GM23338 (cell line): ENCODE measurements at regions not wholly inside any gene's neighbourhood (a gene's known extent, or its start where the extent isn't known, plus 50 kb on each side); places are given as distances from the start of the nearest gene placed in this dataset.

Experiments used
- ATAC-seq: fragments of 200-7000 bp; cut with Tn5 transposase; 3 replicates; pipeline ENCODE4 v1.9.1; 2020
- DNase-seq: peaks from one replicate; pipeline ENCODE4 v3.0.0-alpha.2; 2015; ENCODE audit warnings: low spot score
- H2AFZ ChIP-seq: fragments of 200-600 bp; sonication (generic); 2 replicates; pipeline ENCODE4 v1.8.0; 2016; ENCODE audit warnings: antibody characterized with exemption, mild to moderate bottlenecking, moderate library complexity
- H3F3A ChIP-seq: fragments of 200-600 bp; sonication (generic); replicated peaks from 2 replicates; pipeline ENCODE4 v1.8.0; 2017; ENCODE audit warnings: antibody characterized with exemption, mixed run types, low read depth
- H3K27ac ChIP-seq: fragments of 200-600 bp; sonication (generic); 2 replicates; pipeline ENCODE4 v1.6.1; 2016; ENCODE audit warnings: low read depth
- H3K27me3 ChIP-seq: fragments of 200-600 bp; sonication (generic); 2 replicates; pipeline ENCODE4 v1.8.0; 2016; ENCODE audit warnings: mild to moderate bottlenecking, mixed run types, moderate library complexity; ENCODE audit not compliant: insufficient read depth
- H3K36me3 ChIP-seq: fragments of 200-600 bp; sonication (generic); 2 replicates; pipeline ENCODE4 v1.8.0; 2016; ENCODE audit warnings: mild to moderate bottlenecking; ENCODE audit not compliant: insufficient read depth
- H3K4me1 ChIP-seq: fragments of 200-600 bp; sonication (generic); 2 replicates; pipeline ENCODE4 v1.8.0; 2016; ENCODE audit warnings: mild to moderate bottlenecking, moderate library complexity; ENCODE audit not compliant: insufficient read depth
- H3K4me2 ChIP-seq: fragments of 200-600 bp; sonication (generic); 2 replicates; pipeline ENCODE4 v1.7.1; 2017; ENCODE audit warnings: mixed run types
- H3K4me3 ChIP-seq: fragments of 200-600 bp; sonication (generic); 2 replicates; pipeline ENCODE4 v1.6.1; 2016; ENCODE audit warnings: mixed run types
- H3K79me2 ChIP-seq: fragments of 200-600 bp; sonication (generic); replicated peaks from 2 replicates; pipeline ENCODE4 v1.8.0; 2017; ENCODE audit warnings: mild to moderate bottlenecking; ENCODE audit not compliant: insufficient read depth
- H3K9me2 ChIP-seq: fragments of 200-600 bp; sonication (generic); 2 replicates; pipeline ENCODE4 v1.8.0; 2017; ENCODE audit not compliant: insufficient read depth
- H4K20me1 ChIP-seq: fragments of 200-600 bp; sonication (generic); replicated peaks from 2 replicates; pipeline ENCODE4 v1.8.0; 2017; ENCODE audit warnings: mild to moderate bottlenecking; ENCODE audit not compliant: insufficient read depth
- H3K27ac Mint-ChIP-seq: 2 replicates; pipeline ENCODE4 v1.8.0; 2020; ENCODE audit warnings: inconsistent platforms, mild to moderate bottlenecking, moderate library complexity, mixed read lengths
- H3K27me3 Mint-ChIP-seq: 3 replicates; pipeline ENCODE4 v1.8.0; 2022; ENCODE audit warnings: low read depth, mild to moderate bottlenecking, moderate library complexity, mixed read lengths, inconsistent platforms; ENCODE audit not compliant: insufficient read depth, poor library complexity
- H3K36me3 Mint-ChIP-seq: 3 replicates; pipeline ENCODE4 v1.8.0; 2021; ENCODE audit warnings: low read depth, mild to moderate bottlenecking, inconsistent platforms, moderate library complexity, mixed read lengths
- H3K4me1 Mint-ChIP-seq: 3 replicates; pipeline ENCODE4 v1.8.0; 2020; ENCODE audit warnings: mild to moderate bottlenecking, inconsistent platforms, mixed read lengths
- H3K4me3 Mint-ChIP-seq: 3 replicates; pipeline ENCODE4 v1.8.0; 2021; ENCODE audit warnings: moderate library complexity, mild to moderate bottlenecking, inconsistent platforms, mixed read lengths
- H3K9me3 Mint-ChIP-seq: 3 replicates; pipeline ENCODE4 v1.8.0; 2020; ENCODE audit warnings: moderate library complexity, mild to moderate bottlenecking, inconsistent platforms, mixed read lengths
- NANOG ChIP-seq: IDR thresholded peaks from 2 replicates; pipeline ENCODE4 v1.6.1; 2016; ENCODE audit warnings: antibody characterized with exemption, borderline replicate concordance
- POLR2AphosphoS5 ChIP-seq: IDR thresholded peaks from 2 replicates; pipeline ENCODE4 v1.6.1; 2016; ENCODE audit warnings: antibody characterized with exemption, low read depth
- TF ChIP-seq, protein P1 (sequence below), 2 experiments: fragments of 200-600 bp in 1 of 2; sonication (generic) in 1 of 2; conservative IDR thresholded peaks; 2 replicates each; pipeline versions ENCODE4 v1.5.1 to v1.6.1; 2016 to 2017; ENCODE audit warnings: antibody characterized with exemption in 2 of 2, low read depth in 2 of 2, mild to moderate bottlenecking in 2 of 2, moderate library complexity in 1 of 2
- TF ChIP-seq, protein P2 (sequence below): fragments of 250-450 bp; sonication (Bioruptor Pico); IDR thresholded peaks from 2 replicates; pipeline ENCODE4 v1.5.0; 2020; ENCODE audit warnings: mild to moderate bottlenecking, moderate library complexity

DNA sequence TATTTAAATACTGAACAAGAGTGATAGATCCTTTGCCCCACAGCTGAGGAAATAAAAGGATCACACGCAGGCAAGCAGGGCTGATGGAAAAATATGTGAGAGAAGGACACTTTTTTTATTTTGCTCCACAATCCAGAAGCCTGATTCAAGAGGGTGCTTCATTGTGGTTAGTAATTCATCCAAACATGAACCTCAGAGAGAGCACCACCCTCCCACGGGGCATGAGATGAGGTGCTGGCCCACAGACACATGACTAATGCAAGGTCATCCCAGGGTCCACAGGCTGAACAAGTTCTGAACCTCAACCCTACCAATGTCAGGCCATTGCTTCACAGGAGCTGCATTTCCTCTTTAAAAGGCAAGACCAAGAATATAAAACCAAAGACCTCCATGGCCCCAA lies 239.6 kb downstream of the MREG start:
- Histone ChIP-seq H3K4me3 (no peak overlapping the region), H3K36me3 (no peaks in the 10 kb centered on the region), H3F3A (no peaks in the 10 kb centered on the region), H3K27ac (no peak overlapping the region), H3K9me2 (peaks cover 5% of the 10 kb centered on the region; the same call in 1 of the 2 replicates), H3K27me3 (no peaks in the 10 kb centered on the region), H3K79me2 (no peaks in the 10 kb centered on the region), H3K4me2 (no peak overlapping the region), H2AFZ (no peak overlapping the region), H4K20me1 (no peaks in the 10 kb centered on the region), H3K4me1 (peaks cover 11% of the 10 kb centered on the region)
- Mint-ChIP-seq H3K27me3 (no peaks in the 10 kb centered on the region), H3K4me3 (no peak overlapping the region), H3K36me3 (no peaks in the 10 kb centered on the region), H3K9me3 (no peaks in the 10 kb centered on the region), H3K4me1 (peaks cover 20% of the 10 kb centered on the region; the same call in 2 of the 3 replicates), H3K27ac (no peak overlapping the region)
- no peak for ATAC-seq
- TF ChIP-seq NANOG = no peak
- TF ChIP-seq POLR2AphosphoS5 = no peak
- TF ChIP-seq, protein P1, sequence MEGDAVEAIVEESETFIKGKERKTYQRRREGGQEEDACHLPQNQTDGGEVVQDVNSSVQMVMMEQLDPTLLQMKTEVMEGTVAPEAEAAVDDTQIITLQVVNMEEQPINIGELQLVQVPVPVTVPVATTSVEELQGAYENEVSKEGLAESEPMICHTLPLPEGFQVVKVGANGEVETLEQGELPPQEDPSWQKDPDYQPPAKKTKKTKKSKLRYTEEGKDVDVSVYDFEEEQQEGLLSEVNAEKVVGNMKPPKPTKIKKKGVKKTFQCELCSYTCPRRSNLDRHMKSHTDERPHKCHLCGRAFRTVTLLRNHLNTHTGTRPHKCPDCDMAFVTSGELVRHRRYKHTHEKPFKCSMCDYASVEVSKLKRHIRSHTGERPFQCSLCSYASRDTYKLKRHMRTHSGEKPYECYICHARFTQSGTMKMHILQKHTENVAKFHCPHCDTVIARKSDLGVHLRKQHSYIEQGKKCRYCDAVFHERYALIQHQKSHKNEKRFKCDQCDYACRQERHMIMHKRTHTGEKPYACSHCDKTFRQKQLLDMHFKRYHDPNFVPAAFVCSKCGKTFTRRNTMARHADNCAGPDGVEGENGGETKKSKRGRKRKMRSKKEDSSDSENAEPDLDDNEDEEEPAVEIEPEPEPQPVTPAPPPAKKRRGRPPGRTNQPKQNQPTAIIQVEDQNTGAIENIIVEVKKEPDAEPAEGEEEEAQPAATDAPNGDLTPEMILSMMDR (conservative IDR thresholded peaks at IDR 0.05; ENCODE audit: low read depth in 2 of 2) = no peak
- TF ChIP-seq, protein P2, sequence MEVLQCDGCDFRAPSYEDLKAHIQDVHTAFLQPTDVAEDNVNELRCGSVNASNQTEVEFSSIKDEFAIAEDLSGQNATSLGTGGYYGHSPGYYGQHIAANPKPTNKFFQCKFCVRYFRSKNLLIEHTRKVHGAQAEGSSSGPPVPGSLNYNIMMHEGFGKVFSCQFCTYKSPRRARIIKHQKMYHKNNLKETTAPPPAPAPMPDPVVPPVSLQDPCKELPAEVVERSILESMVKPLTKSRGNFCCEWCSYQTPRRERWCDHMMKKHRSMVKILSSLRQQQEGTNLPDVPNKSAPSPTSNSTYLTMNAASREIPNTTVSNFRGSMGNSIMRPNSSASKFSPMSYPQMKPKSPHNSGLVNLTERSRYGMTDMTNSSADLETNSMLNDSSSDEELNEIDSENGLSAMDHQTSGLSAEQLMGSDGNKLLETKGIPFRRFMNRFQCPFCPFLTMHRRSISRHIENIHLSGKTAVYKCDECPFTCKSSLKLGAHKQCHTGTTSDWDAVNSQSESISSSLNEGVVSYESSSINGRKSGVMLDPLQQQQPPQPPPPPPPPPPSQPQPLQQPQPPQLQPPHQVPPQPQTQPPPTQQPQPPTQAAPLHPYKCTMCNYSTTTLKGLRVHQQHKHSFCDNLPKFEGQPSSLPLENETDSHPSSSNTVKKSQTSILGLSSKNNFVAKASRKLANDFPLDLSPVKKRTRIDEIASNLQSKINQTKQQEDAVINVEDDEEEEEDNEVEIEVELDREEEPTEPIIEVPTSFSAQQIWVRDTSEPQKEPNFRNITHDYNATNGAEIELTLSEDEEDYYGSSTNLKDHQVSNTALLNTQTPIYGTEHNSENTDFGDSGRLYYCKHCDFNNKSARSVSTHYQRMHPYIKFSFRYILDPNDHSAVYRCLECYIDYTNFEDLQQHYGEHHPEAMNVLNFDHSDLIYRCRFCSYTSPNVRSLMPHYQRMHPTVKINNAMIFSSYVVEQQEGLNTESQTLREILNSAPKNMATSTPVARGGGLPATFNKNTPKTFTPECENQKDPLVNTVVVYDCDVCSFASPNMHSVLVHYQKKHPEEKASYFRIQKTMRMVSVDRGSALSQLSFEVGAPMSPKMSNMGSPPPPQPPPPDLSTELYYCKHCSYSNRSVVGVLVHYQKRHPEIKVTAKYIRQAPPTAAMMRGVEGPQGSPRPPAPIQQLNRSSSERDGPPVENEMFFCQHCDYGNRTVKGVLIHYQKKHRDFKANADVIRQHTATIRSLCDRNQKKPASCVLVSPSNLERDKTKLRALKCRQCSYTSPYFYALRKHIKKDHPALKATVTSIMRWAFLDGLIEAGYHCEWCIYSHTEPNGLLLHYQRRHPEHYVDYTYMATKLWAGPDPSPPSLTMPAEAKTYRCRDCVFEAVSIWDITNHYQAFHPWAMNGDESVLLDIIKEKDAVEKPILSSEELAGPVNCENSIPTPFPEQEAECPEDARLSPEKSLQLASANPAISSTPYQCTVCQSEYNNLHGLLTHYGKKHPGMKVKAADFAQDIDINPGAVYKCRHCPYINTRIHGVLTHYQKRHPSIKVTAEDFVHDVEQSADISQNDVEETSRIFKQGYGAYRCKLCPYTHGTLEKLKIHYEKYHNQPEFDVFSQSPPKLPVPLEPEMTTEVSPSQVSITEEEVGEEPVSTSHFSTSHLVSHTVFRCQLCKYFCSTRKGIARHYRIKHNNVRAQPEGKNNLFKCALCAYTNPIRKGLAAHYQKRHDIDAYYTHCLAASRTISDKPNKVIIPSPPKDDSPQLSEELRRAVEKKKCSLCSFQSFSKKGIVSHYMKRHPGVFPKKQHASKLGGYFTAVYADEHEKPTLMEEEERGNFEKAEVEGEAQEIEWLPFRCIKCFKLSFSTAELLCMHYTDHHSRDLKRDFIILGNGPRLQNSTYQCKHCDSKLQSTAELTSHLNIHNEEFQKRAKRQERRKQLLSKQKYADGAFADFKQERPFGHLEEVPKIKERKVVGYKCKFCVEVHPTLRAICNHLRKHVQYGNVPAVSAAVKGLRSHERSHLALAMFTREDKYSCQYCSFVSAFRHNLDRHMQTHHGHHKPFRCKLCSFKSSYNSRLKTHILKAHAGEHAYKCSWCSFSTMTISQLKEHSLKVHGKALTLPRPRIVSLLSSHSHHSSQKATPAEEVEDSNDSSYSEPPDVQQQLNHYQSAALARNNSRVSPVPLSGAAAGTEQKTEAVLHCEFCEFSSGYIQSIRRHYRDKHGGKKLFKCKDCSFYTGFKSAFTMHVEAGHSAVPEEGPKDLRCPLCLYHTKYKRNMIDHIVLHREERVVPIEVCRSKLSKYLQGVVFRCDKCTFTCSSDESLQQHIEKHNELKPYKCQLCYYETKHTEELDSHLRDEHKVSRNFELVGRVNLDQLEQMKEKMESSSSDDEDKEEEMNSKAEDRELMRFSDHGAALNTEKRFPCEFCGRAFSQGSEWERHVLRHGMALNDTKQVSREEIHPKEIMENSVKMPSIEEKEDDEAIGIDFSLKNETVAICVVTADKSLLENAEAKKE (CRISPR knock-in tag) = no peak
- no peak for DNase-seq
